Myocyte (in vitro differentiated cells): ENCODE measurements at regions not wholly inside any gene's neighbourhood (a gene's known extent, or its start where the extent isn't known, plus 50 kb on each side); places are given as distances from the start of the nearest gene placed in this dataset.
"Not testable (repeated sequence)": the region's sequence is repeated elsewhere in the genome, so short reads cannot be mapped to it uniquely, and the experiment has no call there.

Source experiments
- DNase-seq: peaks from one replicate; pipeline ENCODE4 v3.0.0-alpha.2; 2012; ENCODE audit warnings: low read depth

GRCh38 chr22:15772337-15772736, 82.5 kb downstream of the POTEH start:
- DNase-seq = peak; percentile 45

GRCh38 chr22:15775118-15775517, 85.3 kb downstream of the POTEH start:
- not testable (repeated sequence) for DNase-seq

GRCh38 chr22:15775670-15776669, 86.1 kb downstream of the POTEH start:
- peak; percentile 2 for DNase-seq

GRCh38 chr22:15776727-15777126, 86.9 kb downstream of the POTEH start:
- DNase-seq = not testable (repeated sequence)

GRCh38 chr22:15777150-15777549, 87.3 kb downstream of the POTEH start:
- not testable (repeated sequence) for DNase-seq

DNA sequence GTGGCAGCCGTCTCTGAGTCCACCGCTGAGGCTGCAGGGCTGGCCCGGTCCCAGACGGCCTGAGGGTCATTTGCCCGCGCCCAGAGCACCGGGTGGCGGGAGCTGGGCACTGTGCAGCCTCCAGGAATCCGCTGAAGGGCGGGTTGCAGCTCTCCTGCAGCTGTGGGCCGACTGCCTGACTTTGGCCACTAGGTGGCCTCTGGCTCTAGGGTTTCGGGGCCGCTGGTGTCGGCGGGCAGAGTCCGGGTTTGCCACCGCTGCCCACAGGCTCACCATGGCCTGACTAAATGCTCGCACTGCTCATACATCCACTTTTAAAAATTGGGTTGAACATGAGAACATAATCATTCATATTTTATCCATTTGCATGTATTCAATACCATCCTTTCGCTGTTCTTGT, 87.7 kb downstream of the POTEH start:
- not testable (repeated sequence) for DNase-seq

DNA sequence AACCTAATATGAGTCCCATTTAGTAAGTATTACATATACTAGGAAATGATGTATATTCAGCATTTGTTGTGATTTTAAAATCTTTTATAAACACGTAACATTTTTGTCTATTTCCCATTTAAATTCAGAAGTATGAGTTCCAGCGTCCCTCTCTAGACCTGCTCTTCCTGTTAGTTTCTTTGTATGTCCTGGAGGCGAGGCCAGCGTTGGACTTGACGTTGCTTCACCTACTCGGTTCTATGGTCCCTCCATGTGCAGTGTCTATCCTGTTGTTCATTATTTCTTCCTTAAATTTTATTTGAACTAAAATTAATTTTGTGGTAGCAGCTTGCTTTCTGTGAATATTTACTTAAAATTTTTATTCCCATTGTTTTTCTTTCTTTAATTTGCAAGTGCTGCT, 88.5 kb downstream of the POTEH start:
- DNase-seq = not testable (repeated sequence)

GRCh38 chr22:15781652-15782051, 91.8 kb downstream of the POTEH start:
- not testable (repeated sequence) for DNase-seq

DNA sequence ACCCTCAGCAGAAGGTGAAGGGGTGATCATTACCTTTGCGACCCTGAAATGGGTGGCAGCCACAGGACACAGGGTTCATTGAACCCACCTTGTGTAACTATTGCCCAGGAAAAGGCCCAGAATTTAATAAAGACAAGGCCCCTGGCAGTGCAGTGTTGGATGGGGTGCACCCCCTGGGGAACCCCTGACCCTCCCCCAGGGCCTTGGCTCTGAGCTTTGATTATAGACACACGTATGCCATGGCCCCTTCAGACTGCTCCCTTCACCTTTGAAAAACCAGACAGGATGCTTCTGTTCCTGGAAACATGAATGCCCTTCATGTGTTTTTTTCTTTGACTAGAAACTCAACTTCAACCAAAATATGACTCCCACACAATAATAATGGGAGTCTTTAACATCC, 93.1 kb downstream of the POTEH start:
- not testable (repeated sequence) for DNase-seq

GRCh38 chr22:15784383-15785085, 94.7 kb downstream of the POTEH start:
- DNase-seq = not testable (repeated sequence)

GRCh38 chr22:15786942-15787733, 97.3 kb downstream of the POTEH start:
- DNase-seq = peak; percentile 3

GRCh38 chr22:15791557-15791956, 101.7 kb downstream of the POTEH start:
- not testable (repeated sequence) for DNase-seq

- not testable (repeated sequence) for DNase-seq
Measured at GRCh38 chr22:15799935-15800334, 110.1 kb downstream of the POTEH start.

DNA sequence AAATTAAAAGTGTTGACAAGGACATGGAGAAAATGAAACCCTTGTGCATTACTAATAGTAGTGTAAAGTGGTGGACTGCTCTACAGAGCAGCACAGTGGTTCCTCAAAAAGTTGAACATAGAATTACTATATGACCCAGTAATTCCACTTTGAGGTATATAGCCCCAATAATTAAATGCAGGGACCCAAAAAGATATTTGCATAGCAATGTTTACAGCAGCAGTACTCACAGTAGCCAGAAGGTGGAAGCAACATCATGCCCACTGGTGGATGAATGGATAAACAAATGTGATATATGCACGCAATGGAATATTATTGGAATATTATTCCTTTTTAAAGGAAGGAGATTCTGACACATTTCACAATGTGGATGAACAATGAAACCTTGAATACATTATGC, 121.3 kb downstream of the POTEH start:
- not testable (repeated sequence) for DNase-seq

- DNase-seq = not testable (repeated sequence)
Measured at GRCh38 chr22:15815783-15816182, 126.0 kb downstream of the POTEH start.

DNA sequence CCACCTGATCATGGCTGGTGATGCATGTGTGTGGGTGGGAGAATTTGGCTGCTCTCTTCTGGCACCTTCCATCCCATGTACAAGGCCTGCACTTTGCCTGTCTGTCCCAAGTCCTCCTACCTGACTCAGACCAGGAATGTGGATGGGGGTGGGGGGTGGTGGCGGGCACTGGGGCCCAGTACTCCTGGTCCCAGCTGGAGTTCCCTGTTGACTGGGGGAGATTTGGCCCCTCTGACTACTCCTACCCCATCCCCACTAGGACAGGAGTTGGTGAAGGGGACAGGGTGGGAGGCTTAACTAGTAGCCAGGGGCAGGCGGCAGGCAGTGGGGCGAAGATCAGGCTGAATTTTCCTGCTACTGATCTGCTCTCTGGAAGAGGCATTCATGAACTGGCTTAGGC, 126.6 kb downstream of the POTEH start:
- DNase-seq = peak; percentile 9

- not testable (repeated sequence) for DNase-seq
Measured at GRCh38 chr22:15817264-15817663, 127.4 kb downstream of the POTEH start.

GRCh38 chr22:15819886-15820285, 130.1 kb downstream of the POTEH start:
- DNase-seq = not testable (repeated sequence)

DNA sequence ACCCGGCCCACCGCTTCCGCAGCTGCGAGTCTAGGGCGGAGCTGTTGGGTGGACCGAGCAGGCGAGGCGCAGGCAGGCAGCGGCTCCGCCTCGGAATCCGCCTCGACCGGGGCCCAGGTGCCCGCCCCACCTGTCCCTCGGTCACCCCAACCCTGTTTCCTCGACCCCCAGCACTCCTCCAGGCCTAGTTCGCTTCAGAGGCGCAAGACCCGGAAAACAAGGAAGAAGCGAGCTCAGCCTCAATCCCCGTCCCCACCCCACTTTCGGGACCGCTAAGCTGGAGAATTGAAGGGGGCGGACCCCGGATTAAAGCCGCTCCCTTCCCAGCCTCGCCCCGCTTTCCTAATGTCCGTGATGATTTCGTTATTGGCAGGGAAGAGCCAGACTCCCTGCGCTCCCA, 131.3 kb downstream of the POTEH start:
- not testable (repeated sequence) for DNase-seq

- not testable (repeated sequence) for DNase-seq
Measured at GRCh38 chr22:15822001-15822400, 132.2 kb downstream of the POTEH start.

DNA sequence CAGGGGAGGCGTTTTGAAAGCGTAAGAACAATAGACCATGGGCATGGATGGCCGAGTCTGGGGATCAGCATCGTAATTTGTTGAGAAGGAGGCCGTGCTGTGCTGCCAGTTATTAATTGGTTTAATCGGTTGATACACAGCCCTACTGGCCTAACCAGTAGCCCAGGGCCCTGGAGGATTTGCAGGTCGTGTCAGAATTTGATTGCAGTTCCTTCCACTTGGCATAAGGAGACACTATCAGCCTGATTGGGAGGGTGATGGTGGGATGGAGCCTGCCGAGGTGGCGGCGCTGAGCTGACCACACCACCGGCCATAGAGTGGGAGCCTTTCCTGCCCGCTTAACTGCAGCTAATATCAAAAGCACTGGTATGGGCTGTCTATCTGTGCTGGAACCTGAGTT, 133.4 kb downstream of the POTEH start:
- not testable (repeated sequence) for DNase-seq
